NCI-H2107 treated with DMSO at 0.1 percent for 48 hours (cell line): ENCODE measurements at regions not wholly inside any gene's neighbourhood (a gene's known extent, or its start where the extent isn't known, plus 50 kb on each side); places are given as distances from the start of the nearest gene placed in this dataset.
"Not testable (repeated sequence)": the region's sequence is repeated elsewhere in the genome, so short reads cannot be mapped to it uniquely, and the experiment has no call there.

Experiments used
- DNase-seq: peaks from one replicate; lab custom pipeline; 2025; ENCODE audit not compliant: unreplicated experiment; lab: John Stamatoyannopoulos, UW

- DNase-seq = no peak
Observed at GRCh38 chr10:3578682-3579081, 206.3 kb downstream of the KLF6 start.

GRCh38 chr10:3578159-3578558 is 206.8 kb downstream of the KLF6 start:
- DNase-seq = no peak

- no peak for DNase-seq
Observed at GRCh38 chr10:3574451-3574850, 210.6 kb downstream of the KLF6 start.

GRCh38 chr10:3573498-3573897 is 211.5 kb downstream of the KLF6 start:
- no peak for DNase-seq

DNA sequence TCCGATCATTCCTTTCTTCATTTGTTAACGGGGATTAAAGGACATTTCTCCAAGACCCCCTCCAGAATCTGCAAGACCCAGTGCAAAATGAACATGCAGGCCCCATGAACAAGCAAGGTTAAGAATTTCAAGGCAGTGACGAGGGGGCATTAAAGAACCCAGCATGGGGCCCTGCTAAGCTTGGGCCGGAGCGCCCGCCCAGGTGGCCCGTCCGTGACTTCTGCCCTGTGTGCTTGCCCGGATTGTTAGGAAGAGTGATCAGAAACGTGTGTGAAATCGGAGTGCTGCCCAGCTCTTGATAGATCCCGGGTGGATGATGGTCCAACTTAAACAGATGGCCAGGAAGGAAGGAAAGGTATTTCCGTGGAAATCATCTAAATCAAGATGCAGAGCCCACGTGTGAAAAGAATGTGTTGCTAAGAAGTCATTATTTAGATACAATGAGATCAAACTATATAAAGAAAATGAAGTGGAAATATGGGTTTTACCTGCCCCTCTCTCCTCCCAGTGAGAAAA is 213.6 kb downstream of the KLF6 start:
- no peak for DNase-seq

DNA sequence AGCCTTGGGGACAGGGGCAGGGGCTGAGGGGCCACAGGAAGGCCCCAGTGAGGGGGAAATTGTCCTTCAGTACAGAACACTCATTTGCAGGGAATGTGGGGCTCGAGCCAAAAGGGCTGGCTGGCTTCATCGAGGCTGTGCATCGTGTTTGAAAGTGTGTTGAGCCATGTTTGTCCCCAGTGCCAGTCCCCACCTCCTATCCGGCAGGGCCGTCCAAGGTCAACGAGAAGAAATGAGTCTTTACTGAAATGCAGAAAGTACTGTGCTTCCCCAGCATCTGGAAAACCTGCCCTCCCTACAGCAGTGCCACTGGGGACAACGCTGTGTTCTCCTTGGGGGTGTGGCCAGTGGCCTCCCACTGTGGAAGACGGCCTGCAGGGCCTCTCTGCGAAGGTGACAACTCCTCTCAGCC is 214.1 kb downstream of the KLF6 start:
- no peak for DNase-seq

DNA sequence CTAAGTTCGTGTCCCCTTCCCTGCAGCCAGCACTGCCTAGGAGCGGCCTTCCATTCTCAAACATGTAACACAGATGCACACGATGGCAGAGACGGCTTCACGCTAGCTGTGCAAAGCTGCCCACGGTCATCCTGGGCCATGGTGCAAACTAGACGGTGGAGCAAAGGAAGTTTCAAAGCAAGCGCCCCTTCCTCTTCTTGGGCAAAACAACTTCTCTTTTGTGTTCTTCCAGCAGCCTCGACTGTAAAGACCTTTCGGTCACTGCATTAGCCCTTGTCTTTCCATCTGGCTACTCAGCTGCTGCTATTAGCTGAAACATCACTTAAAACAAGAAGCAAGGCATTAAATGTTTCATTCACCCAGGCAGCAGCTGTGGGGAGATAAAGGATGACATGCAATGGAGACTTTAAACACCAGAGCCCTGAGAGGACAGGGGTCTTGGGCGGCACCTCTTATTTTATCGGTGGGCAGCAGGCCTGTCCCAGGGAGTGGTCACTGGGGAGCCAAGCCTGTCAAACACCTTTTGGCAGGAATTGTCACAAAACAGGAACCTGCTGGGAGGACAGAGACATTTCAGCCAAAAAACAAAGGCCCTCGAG is 214.8 kb downstream of the KLF6 start:
- DNase-seq = no peak

- peak; percentile 71 for DNase-seq
Observed at GRCh38 chr10:3568983-3569382, 216.0 kb downstream of the KLF6 start.

DNA sequence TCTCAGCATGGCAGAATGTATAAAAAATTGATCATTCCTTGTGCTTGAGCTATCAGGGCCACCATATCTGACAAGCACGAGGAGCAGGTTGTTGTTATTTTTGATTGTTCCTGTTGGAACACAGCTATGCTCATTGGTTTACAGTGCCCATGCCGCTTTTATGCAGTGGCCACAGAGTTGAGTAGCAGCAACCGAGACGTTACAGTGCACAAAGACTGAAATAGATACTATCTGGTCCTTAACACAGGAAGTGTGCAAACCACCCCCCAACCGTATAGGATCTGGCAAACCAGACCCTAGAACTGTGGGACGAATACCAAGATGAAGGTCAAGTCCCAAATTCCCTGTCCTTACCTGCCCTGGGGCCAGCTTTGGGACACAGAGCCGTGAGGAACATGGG is 216.6 kb downstream of the KLF6 start:
- no peak for DNase-seq

DNA sequence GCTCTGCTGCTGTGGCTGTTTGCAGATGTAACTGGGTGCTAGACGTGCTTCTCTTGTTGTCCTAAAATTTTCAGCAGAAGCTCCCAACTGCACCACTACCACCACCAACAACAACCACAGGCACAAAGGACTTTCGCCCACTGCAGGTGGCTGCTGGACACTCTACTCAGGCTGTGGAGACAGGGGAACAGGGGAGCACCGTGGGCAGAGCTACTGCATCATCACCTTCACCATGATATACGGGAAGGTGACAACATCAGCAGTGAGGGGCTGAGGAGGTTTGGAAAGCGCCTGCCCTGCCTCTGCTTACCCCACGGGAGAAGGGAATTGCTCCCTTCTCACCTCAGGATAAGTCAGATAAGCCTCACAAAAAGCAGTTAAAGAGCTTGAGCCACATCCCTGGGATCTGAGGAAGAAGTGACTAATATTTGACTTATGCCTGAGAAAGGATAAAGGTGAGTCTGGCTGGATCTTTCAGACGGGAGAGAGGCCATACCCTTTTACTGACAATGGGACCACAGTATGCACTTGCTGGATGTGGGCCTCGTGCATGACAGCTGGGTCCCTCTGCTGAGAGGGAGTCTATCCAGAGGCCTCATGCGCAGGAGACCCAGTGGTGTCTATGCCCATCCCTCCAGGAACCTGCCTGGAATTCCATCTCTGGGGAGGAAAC is 217.6 kb downstream of the KLF6 start:
- DNase-seq = no peak

GRCh38 chr10:3566627-3567026 is 218.4 kb downstream of the KLF6 start:
- no peak for DNase-seq

- DNase-seq = no peak
Observed at GRCh38 chr10:3564346-3565002, 220.5 kb downstream of the KLF6 start.

- DNase-seq = no peak
Observed at GRCh38 chr10:3563298-3563697, 221.7 kb downstream of the KLF6 start.

DNA sequence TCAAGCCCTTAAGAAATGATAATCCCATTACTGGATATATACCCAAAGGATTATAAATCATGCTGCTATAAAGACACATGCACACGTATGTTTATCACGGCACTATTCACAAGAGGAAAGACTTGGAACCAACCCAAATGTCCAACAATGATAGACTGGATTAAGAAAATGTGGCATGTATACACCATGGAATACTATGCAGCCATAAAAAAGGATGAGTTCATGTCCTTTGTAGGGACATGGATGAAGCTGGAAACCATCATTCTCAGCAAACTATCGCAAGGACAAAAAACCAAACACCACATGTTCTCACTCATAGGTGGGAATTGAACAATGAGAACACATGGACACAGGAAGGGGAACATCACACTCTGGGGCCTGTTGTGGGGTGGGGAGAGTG is 224.4 kb downstream of the KLF6 start:
- DNase-seq = not testable (repeated sequence)

DNA sequence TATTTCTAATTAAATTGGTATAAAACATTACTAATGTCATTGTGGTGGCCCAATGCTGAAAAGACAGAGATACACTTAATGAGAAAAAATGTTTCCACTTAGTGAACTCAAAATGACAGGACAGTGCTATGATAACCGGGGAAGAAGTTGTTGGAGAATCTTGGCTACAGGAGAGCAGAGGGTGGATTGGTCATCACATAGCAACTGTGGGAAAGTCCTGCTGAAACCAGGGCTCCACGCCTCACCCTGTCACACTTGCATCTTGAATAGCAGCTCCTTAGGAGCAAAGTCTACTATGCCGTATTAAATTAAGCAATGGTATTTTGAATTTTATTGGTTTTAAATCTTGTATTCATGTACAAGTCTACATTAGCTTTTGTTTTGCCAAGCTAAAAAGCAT is 225.5 kb downstream of the KLF6 start:
- no peak for DNase-seq

- DNase-seq = no peak
Observed at GRCh38 chr10:3559011-3559410, 226.0 kb downstream of the KLF6 start.

DNA sequence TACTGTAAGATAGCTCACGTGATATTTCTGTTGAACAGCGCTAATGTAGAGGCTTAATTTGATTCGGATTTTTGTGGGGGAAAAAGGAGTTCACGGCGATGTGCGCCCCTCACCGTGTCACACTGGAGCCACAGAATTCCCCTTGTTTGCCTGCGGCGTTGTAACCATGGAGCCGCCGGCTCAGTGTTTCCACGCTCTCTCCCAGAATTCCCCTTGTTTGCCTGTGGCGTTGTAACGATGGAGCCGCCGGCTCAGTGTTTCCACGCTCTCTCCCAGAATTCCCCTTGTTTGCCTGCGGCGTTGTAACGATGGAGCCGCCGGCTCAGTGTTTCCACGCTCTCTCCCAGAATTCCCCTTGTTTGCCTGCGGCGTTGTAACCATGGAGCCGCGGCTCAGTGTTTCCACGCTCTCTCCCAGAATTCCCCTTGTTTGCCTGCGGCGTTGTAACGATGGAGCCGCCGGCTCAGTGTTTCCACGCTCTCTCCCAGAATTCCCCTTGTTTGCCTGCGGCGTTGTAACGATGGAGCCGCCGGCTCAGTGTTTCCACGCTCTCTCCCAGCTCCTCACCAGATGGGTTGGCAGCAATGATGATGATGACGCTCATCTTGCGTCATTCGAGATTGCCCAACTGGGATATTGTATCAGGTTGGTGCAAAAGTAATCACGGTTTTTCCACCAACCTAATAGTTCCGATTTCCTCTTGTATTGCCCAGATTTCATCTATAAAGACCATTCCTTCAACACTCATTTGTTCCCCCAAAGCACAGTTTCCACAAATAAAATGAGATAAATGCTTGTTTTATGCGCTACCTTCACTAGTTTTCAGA is 228.6 kb downstream of the KLF6 start:
- not testable (repeated sequence) for DNase-seq

- no peak for DNase-seq
Observed at GRCh38 chr10:3554121-3554522, 230.9 kb downstream of the KLF6 start.

GRCh38 chr10:3552281-3552680 is 232.7 kb downstream of the KLF6 start:
- no peak for DNase-seq

DNA sequence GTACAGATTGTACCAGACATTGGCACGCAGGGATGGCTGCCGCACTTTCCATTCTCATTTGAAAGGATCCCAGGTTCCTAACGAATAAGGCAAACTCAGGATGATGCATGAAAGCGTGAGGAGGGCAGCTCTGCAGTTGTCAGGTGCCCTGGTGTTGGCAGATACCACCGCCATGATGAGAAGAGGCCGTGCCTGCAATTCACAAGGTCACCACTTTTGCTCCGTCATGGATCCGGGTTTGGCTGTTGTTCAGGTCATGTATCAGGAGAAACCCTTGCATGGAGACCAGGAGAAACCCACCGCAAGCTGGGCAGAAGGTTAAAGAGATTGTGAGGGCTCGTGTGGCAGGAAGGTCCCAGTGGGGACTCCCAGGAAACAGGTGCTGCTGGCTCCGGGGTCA is 233.2 kb downstream of the KLF6 start:
- no peak for DNase-seq

- no peak for DNase-seq
Observed at GRCh38 chr10:3549118-3549517, 235.9 kb downstream of the KLF6 start.
